Activated naive CD4-positive, alpha-beta T cell treated with Interleukin-2 at 50 U/mL for 16 hours (primary cell): ENCODE measurements at regions not wholly inside any gene's neighbourhood (a gene's known extent, or its start where the extent isn't known, plus 50 kb on each side); places are given as distances from the start of the nearest gene placed in this dataset.
"Not testable (repeated sequence)": the region's sequence is repeated elsewhere in the genome, so short reads cannot be mapped to it uniquely, and the experiment has no call there.

ENCODE experiments used
- DNase-seq: peaks from one replicate; pipeline ENCODE4 v3.0.0-alpha.2; 2020

GRCh38 chr9:66152406-66152805 is 415.5 kb downstream of the FOXD4L4 start:
- not testable (repeated sequence) for DNase-seq

- peak; percentile 23 for DNase-seq
Measured at GRCh38 chr9:66153021-66153725, 416.2 kb downstream of the FOXD4L4 start.

- peak; percentile 2 for DNase-seq
Measured at GRCh38 chr9:66153971-66154691, 417.2 kb downstream of the FOXD4L4 start.

DNA sequence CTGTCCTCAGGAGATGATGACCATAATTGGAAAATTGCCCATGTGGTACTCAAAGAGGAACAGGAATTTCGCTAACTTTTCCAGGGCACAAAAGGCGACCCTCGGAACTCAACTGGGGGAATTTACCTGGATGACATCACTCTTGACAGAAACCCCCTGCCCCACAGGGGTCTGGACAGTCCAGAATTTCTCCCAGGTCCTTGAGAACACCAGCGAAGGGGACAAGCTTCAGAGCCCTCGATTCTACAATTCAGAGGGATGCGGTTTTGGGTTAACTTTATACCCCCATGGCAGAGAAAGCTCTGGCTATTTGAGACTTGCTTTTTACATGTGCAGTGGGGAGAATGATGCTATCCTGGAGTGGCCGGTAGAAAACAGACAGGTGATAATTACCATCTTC is 445.4 kb downstream of the FOXD4L4 start:
- DNase-seq: not testable (repeated sequence)

GRCh38 chr9:66183648-66184047 is 446.7 kb downstream of the FOXD4L4 start:
- DNase-seq: not testable (repeated sequence)

DNA sequence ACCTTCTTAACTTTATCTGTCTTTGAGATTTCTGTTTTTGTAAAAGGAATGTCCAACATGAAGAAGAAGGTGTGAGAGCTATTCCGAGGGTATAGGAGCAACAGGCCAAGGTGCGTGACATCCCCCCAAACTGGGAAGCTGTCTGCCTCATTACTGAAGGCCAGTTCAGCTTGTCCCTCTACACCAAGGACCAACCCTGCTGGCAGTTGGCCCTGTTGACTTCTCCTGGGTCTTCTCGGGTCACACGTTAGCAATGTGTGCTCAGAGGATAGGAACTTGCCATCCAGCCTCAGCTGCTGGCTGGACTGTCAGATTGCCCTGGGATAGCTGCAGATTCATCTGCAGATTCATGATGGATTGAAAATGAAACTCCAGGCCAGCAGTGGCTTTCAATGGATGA is 460.3 kb downstream of the FOXD4L4 start:
- DNase-seq: not testable (repeated sequence)

DNA sequence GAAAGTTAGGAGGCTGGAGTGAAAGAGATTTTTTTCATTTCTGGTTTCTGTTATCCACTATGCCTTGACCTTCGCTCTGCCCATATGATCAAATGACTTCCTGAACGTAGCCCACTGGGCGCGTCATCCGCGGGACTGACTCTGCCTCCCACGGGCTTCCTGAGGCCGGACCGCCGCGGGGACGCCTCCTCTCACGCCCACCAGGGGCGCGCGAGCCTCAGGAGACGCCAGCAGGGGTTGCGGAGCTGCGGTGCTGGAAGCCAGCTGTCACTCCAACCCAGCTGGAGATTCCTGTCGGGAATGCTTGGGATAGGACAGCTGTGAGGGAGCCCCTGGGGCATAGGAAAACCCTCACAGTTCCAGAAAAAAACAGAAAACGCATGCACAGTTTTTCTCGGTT is 461.5 kb downstream of the FOXD4L4 start:
- DNase-seq: not testable (repeated sequence)

GRCh38 chr9:66206617-66207016 is 469.7 kb downstream of the FOXD4L4 start:
- DNase-seq: not testable (repeated sequence)

DNA sequence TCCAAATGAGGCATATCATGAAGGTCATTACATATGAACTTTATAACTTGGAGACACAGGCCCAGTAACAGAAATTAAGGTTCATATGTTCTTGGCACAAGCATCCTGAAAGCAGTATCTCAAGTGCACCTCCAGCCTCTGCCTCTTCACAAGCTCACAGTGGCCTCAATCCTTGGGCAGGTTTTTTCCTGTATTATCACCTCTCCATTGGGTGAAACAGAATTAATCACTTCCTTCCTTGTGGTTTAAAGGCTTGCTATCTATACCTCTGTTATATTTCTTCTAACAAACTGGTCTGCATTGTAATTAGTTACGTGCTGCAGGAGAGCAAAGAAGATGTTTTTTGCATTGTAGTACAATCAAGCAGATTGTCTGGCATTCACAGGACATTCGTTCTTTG is 471.0 kb downstream of the FOXD4L4 start:
- DNase-seq: not testable (repeated sequence)

- not testable (repeated sequence) for DNase-seq
Measured at GRCh38 chr9:66244763-66245162, 507.8 kb downstream of the FOXD4L4 start.

GRCh38 chr9:66245481-66245880 is 508.5 kb downstream of the FOXD4L4 start:
- DNase-seq: not testable (repeated sequence)

GRCh38 chr9:66257581-66257980 is 520.6 kb downstream of the FOXD4L4 start:
- DNase-seq: not testable (repeated sequence)

- DNase-seq: not testable (repeated sequence)
Measured at GRCh38 chr9:66261576-66261975, 524.6 kb downstream of the FOXD4L4 start.

DNA sequence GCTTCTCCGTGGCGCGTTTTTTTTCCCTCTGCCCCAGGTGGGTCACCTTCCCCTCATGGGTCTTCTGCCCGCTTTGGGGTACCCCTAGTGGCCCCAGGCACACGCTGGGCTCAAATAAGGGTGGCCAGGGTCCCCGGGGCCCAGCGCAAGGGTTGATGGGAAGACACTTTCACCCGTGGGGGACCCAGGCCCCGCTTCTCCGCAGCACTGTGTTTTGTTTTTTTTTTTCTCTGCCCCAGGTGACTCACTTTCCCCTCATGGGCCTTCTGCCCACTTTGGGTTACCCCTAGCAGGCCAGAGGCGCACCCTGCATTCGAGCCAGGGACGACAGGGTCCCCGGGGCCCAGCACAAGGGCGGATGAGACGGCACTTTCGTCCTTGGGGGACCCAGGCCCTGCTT is 526.7 kb downstream of the FOXD4L4 start:
- not testable (repeated sequence) for DNase-seq

DNA sequence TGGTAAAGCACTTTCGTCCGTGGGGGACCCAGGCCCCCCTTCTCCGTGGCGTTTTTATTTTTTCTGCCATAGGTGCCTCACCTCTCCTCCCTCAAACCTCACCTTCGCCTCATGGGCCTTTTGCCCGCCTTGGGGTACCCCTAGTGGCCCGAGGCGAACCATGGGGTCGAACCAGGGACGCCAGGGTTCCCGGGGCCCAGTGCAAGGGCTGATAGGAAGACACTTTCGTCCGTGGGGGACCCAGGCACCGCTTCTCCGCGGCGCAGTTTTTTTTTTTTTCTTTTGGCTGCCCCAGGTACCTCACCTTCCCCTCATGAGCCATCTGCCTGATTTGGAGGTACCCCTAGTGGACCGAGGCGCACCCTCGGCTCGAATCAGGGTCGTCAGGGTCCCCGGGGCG is 527.8 kb downstream of the FOXD4L4 start:
- not testable (repeated sequence) for DNase-seq

GRCh38 chr9:66266202-66266601 is 529.3 kb downstream of the FOXD4L4 start:
- not testable (repeated sequence) for DNase-seq

DNA sequence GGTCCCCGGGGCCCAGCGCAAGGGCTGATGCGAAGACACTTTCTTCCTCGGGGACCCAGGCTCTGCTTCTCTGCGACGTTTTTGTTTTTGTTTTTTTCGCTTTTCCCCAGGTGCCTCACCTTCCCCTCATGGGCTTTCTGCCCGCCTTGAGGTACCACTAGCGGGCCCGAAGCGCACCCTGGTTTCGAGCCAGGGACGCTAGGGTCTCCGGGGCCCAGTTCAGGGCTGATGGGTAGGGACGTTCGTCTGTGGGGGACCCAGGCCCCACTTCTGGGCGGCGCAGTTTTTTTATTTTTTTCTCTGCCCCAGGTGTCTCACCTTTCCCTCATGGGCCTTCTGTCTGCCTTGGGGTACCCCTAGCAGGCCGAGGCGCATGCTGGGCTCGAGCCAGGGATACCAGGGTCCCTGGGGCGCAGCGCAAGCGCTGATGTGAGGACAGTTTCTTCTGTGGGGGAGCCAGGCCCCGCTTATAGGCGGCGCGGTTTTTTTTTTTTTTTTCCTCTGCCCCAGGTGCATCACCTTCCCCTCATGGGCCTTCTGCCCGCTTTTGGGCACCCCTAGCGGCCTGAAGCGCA is 530.0 kb downstream of the FOXD4L4 start:
- not testable (repeated sequence) for DNase-seq

- not testable (repeated sequence) for DNase-seq
Measured at GRCh38 chr9:66267684-66268083, 530.7 kb downstream of the FOXD4L4 start.

- not testable (repeated sequence) for DNase-seq
Measured at GRCh38 chr9:66269024-66269423, 532.1 kb downstream of the FOXD4L4 start.

DNA sequence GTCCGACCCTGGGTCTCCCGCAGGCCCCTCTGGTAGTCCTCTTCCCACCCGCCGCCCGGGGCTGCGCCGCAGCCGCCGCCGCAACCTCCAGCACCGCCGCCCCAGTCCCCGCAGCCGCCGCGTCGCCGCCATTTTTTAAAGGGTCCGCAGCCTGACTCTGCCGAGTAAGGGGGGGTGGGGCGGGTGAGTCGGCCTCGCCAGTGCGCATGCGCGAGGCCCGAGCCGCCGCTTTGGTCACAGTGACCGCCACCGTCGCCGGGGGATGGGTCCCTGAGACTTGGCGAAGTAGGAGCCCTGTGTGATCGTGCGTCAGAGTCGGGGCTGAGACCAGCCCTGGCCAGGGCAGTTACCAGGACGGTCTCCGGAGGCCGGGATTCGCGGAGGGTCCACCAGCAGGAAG is 532.8 kb downstream of the FOXD4L4 start:
- peak; percentile 62 for DNase-seq

DNA sequence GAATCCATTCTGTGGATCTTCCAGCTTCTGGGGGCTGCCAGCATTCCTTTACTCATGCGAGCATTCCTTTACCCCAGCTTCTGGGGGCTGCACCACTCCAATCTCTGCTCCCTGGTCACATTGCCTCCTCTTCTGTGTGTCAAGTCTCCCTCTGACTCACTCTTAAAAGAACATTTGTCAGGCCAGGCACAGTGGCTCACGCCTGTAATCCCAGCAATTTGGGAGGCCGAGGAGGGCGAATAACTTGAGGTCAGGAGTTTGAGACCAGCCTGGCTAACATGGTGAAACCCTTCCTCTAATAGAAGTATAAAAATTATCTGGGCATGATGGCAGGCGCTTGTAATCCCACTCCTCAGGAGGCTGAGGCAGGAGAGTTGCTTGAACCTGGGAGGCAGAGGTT is 541.9 kb downstream of the FOXD4L4 start:
- DNase-seq: not testable (repeated sequence)
